CD4-positive, alpha-beta T cell treated with Interleukin-6 for 4 hours (primary cell): ENCODE measurements at regions not wholly inside any gene's neighbourhood (a gene's known extent, or its start where the extent isn't known, plus 50 kb on each side); places are given as distances from the start of the nearest gene placed in this dataset.

Experiments
- DNase-seq: peaks from one replicate; pipeline ENCODE4 v3.0.0-alpha.2; 2020; ENCODE audit warnings: mixed read lengths

GRCh38 chr2:2866459-2866858 is 511.2 kb downstream of the EIPR1 start:
- no peak for DNase-seq

- no peak for DNase-seq
Observed at GRCh38 chr2:2862386-2862785, 515.2 kb downstream of the EIPR1 start.

- DNase-seq = no peak
Observed at GRCh38 chr2:2861666-2862240, 515.9 kb downstream of the EIPR1 start.

- DNase-seq = no peak
Observed at GRCh38 chr2:2860589-2861300, 516.9 kb downstream of the EIPR1 start.

- DNase-seq = no peak
Observed at GRCh38 chr2:2859732-2860131, 517.9 kb downstream of the EIPR1 start.

- DNase-seq = no peak
Observed at GRCh38 chr2:2859164-2859563, 518.5 kb downstream of the EIPR1 start.

- no peak for DNase-seq
Observed at GRCh38 chr2:2856723-2857415, 520.7 kb downstream of the EIPR1 start.

GRCh38 chr2:2855297-2855696 is 522.3 kb downstream of the EIPR1 start:
- DNase-seq = no peak

- no peak for DNase-seq
Observed at GRCh38 chr2:2853346-2853745, 522.3 kb upstream of the MYT1L start.

GRCh38 chr2:2851806-2852777 is 521.0 kb upstream of the MYT1L start:
- DNase-seq = no peak

- no peak for DNase-seq
Observed at GRCh38 chr2:2851316-2851715, 520.2 kb upstream of the MYT1L start.

- no peak for DNase-seq
Observed at GRCh38 chr2:2850859-2851258, 519.8 kb upstream of the MYT1L start.

- no peak for DNase-seq
Observed at GRCh38 chr2:2850218-2850755, 519.2 kb upstream of the MYT1L start.

GRCh38 chr2:2849464-2850217 is 518.6 kb upstream of the MYT1L start:
- no peak for DNase-seq

GRCh38 chr2:2848621-2849333 is 517.7 kb upstream of the MYT1L start:
- no peak for DNase-seq

GRCh38 chr2:2848198-2848597 is 517.1 kb upstream of the MYT1L start:
- no peak for DNase-seq

- DNase-seq = no peak
Observed at GRCh38 chr2:2847209-2847676, 516.2 kb upstream of the MYT1L start.

- no peak for DNase-seq
Observed at GRCh38 chr2:2846332-2847208, 515.5 kb upstream of the MYT1L start.

GRCh38 chr2:2845806-2846315 is 514.8 kb upstream of the MYT1L start:
- no peak for DNase-seq

- no peak for DNase-seq
Observed at GRCh38 chr2:2845267-2845666, 514.2 kb upstream of the MYT1L start.
